ENCODE measurements at regions not wholly inside any gene's neighbourhood (a gene's known extent, or its start where the extent isn't known, plus 50 kb on each side); places are given as distances from the start of the nearest gene placed in this dataset.
"Not testable (repeated sequence)": the region's sequence is repeated elsewhere in the genome, so short reads cannot be mapped to it uniquely, and the experiment has no call there.

- H3K27ac Mint-ChIP-seq: no peak overlapping the region
- no peaks in the 10 kb centered on the region for H3K9me3 Mint-ChIP-seq
- no peaks in the 10 kb centered on the region for H3K4me1 Mint-ChIP-seq (ENCODE audit: low read depth)
Observed at GRCh38 chr9:18260521-18260920, 213.4 kb upstream of the ADAMTSL1 start.

GRCh38 chr9:18261181-18261580 is 212.8 kb upstream of the ADAMTSL1 start:
- Mint-ChIP-seq H3K27me3 (ENCODE audit: low read depth) (peaks cover 11% of the 10 kb centered on the region), H3K27ac (no peak overlapping the region)

More at GRCh38 chr9:18260521-18260920, 213.4 kb upstream of the ADAMTSL1 start:
- DNase-seq (no peak), ATAC-seq (replicated peaks in 1 of 2) (no peak)
- H3K27me3 Mint-ChIP-seq (ENCODE audit: low read depth): peaks cover 17% of the 10 kb centered on the region
- no peaks in the 10 kb centered on the region for H3K36me3 Mint-ChIP-seq (ENCODE audit: insufficient read depth in 2 of 2)
- H3K4me3 Mint-ChIP-seq: no peak overlapping the region

GRCh38 chr9:18263377-18263776 is 210.6 kb upstream of the ADAMTSL1 start:
- DNase-seq (no peak), ATAC-seq (replicated peaks in 1 of 2) (no peak)
- Mint-ChIP-seq H3K36me3 (ENCODE audit: insufficient read depth in 2 of 2) (no peaks in the 10 kb centered on the region), H3K4me3 (no peak overlapping the region), H3K27me3 (ENCODE audit: low read depth) (peaks cover 8% of the 10 kb centered on the region), H3K9me3 (no peaks in the 10 kb centered on the region), H3K27ac (no peak overlapping the region), H3K4me1 (ENCODE audit: low read depth) (no peaks in the 10 kb centered on the region)

More at GRCh38 chr9:18261181-18261580, 212.8 kb upstream of the ADAMTSL1 start:
- H3K4me1 Mint-ChIP-seq (ENCODE audit: low read depth): no peaks in the 10 kb centered on the region
- H3K36me3 Mint-ChIP-seq (ENCODE audit: insufficient read depth in 2 of 2): no peaks in the 10 kb centered on the region
- no peaks in the 10 kb centered on the region for H3K9me3 Mint-ChIP-seq
- DNase-seq: no peak
- no peak overlapping the region for H3K4me3 Mint-ChIP-seq
- no peak for ATAC-seq (replicated peaks in 1 of 2)

- Mint-ChIP-seq H3K4me3 (no peak overlapping the region), H3K27me3 (ENCODE audit: low read depth) (no peaks in the 10 kb centered on the region), H3K27ac (peak overlapping the region; percentile 68), H3K9me3 (peaks cover 2 to 6% of the 10 kb centered on the region in 2 donors), H3K4me1 (ENCODE audit: low read depth) (no peaks in the 10 kb centered on the region), H3K36me3 (ENCODE audit: insufficient read depth in 2 of 2) (no peaks in the 10 kb centered on the region)
- DNase-seq (no peak), ATAC-seq (replicated peaks in 1 of 2) (no peak)
Observed at GRCh38 chr9:18268381-18268780, 205.6 kb upstream of the ADAMTSL1 start.

GRCh38 chr9:18269561-18269960 is 204.4 kb upstream of the ADAMTSL1 start:
- no peaks in the 10 kb centered on the region for H3K36me3 Mint-ChIP-seq (ENCODE audit: insufficient read depth in 2 of 2)

GRCh38 chr9:18274693-18275092 is 199.3 kb upstream of the ADAMTSL1 start:
- Mint-ChIP-seq H3K27me3 (ENCODE audit: low read depth) (no peaks in the 10 kb centered on the region), H3K9me3 (peaks cover 7 to 20% of the 10 kb centered on the region in 2 donors), H3K4me1 (ENCODE audit: low read depth) (no peaks in the 10 kb centered on the region), H3K36me3 (ENCODE audit: insufficient read depth in 2 of 2) (peaks cover 0 to 4% of the 10 kb centered on the region in 2 donors), H3K4me3 (no peak overlapping the region), H3K27ac (no peak overlapping the region)
- ATAC-seq (replicated peaks in 1 of 2): no peak
- no peak for DNase-seq

More at GRCh38 chr9:18269561-18269960, 204.4 kb upstream of the ADAMTSL1 start:
- no peak overlapping the region for H3K27ac Mint-ChIP-seq
- ATAC-seq (replicated peaks in 1 of 2) (no peak), DNase-seq (no peak)
- H3K4me3 Mint-ChIP-seq: no peak overlapping the region
- peaks cover 2 to 9% of the 10 kb centered on the region in 2 donors for H3K9me3 Mint-ChIP-seq
- no peaks in the 10 kb centered on the region for H3K4me1 Mint-ChIP-seq (ENCODE audit: low read depth)
- H3K27me3 Mint-ChIP-seq (ENCODE audit: low read depth): no peaks in the 10 kb centered on the region

- H3K4me3 Mint-ChIP-seq: no peak overlapping the region
- H3K4me1 Mint-ChIP-seq (ENCODE audit: low read depth): no peaks in the 10 kb centered on the region
- ATAC-seq (replicated peaks in 1 of 2) (no peak), DNase-seq (no peak)
- no peaks in the 10 kb centered on the region for H3K27me3 Mint-ChIP-seq (ENCODE audit: low read depth)
- H3K9me3 Mint-ChIP-seq: peaks cover 7 to 20% of the 10 kb centered on the region in 2 donors
- H3K27ac Mint-ChIP-seq: no peak overlapping the region
- H3K36me3 Mint-ChIP-seq (ENCODE audit: insufficient read depth in 2 of 2): peaks cover 0 to 4% of the 10 kb centered on the region in 2 donors
Observed at GRCh38 chr9:18275313-18275990, 198.5 kb upstream of the ADAMTSL1 start.

GRCh38 chr9:18281291-18281690 is 192.7 kb upstream of the ADAMTSL1 start:
- peaks cover 0 to 4% of the 10 kb centered on the region in 2 donors for H3K36me3 Mint-ChIP-seq (ENCODE audit: insufficient read depth in 2 of 2)
- H3K4me1 Mint-ChIP-seq (ENCODE audit: low read depth): no peaks in the 10 kb centered on the region
- H3K27me3 Mint-ChIP-seq (ENCODE audit: low read depth): no peaks in the 10 kb centered on the region
- no peak overlapping the region for H3K27ac Mint-ChIP-seq
- ATAC-seq (replicated peaks in 1 of 2): no peak
- no peak overlapping the region for H3K4me3 Mint-ChIP-seq
- H3K9me3 Mint-ChIP-seq: peaks cover 5 to 12% of the 10 kb centered on the region in 2 donors
- no peak for DNase-seq

- ATAC-seq (replicated peaks in 1 of 2) (no peak), DNase-seq (no peak)
- H3K4me1 Mint-ChIP-seq (ENCODE audit: low read depth): no peaks in the 10 kb centered on the region
- H3K27me3 Mint-ChIP-seq (ENCODE audit: low read depth): no peaks in the 10 kb centered on the region
- H3K27ac Mint-ChIP-seq: no peak overlapping the region
- no peaks in the 10 kb centered on the region for H3K36me3 Mint-ChIP-seq (ENCODE audit: insufficient read depth in 2 of 2)
- H3K9me3 Mint-ChIP-seq: no peaks in the 10 kb centered on the region
- no peak overlapping the region for H3K4me3 Mint-ChIP-seq
Observed at GRCh38 chr9:18294229-18294628, 179.7 kb upstream of the ADAMTSL1 start.

GRCh38 chr9:18296702-18297055 is 177.3 kb upstream of the ADAMTSL1 start:
- Mint-ChIP-seq H3K9me3 (no peaks in the 10 kb centered on the region), H3K36me3 (ENCODE audit: insufficient read depth in 2 of 2) (no peaks in the 10 kb centered on the region), H3K27ac (no peak overlapping the region), H3K27me3 (ENCODE audit: low read depth) (no peaks in the 10 kb centered on the region), H3K4me1 (ENCODE audit: low read depth) (no peaks in the 10 kb centered on the region), H3K4me3 (no peak overlapping the region)
- no peak for DNase-seq
- ATAC-seq (replicated peaks in 1 of 2): no peak

- Mint-ChIP-seq H3K36me3 (ENCODE audit: insufficient read depth in 2 of 2) (no peaks in the 10 kb centered on the region), H3K4me1 (ENCODE audit: low read depth) (no peaks in the 10 kb centered on the region), H3K4me3 (no peak overlapping the region), H3K9me3 (no peaks in the 10 kb centered on the region), H3K27me3 (ENCODE audit: low read depth) (no peaks in the 10 kb centered on the region), H3K27ac (no peak overlapping the region)
- DNase-seq (no peak), ATAC-seq (replicated peaks in 1 of 2) (no peak)
Observed at GRCh38 chr9:18297056-18297841, 176.7 kb upstream of the ADAMTSL1 start.

- no peak for ATAC-seq (replicated peaks in 1 of 2)
- H3K36me3 Mint-ChIP-seq (ENCODE audit: insufficient read depth in 2 of 2): no peaks in the 10 kb centered on the region
- H3K4me1 Mint-ChIP-seq (ENCODE audit: low read depth): no peaks in the 10 kb centered on the region
- no peak for DNase-seq
- no peaks in the 10 kb centered on the region for H3K9me3 Mint-ChIP-seq
- no peaks in the 10 kb centered on the region for H3K27me3 Mint-ChIP-seq (ENCODE audit: low read depth)
- no peak overlapping the region for H3K4me3 Mint-ChIP-seq
- no peak overlapping the region for H3K27ac Mint-ChIP-seq
Observed at GRCh38 chr9:18299449-18299848, 174.5 kb upstream of the ADAMTSL1 start.

- not testable (repeated sequence) for H3K4me1 Mint-ChIP-seq (ENCODE audit: low read depth); H3K27ac Mint-ChIP-seq; DNase-seq; H3K36me3 Mint-ChIP-seq (ENCODE audit: insufficient read depth in 2 of 2); H3K27me3 Mint-ChIP-seq (ENCODE audit: low read depth); H3K9me3 Mint-ChIP-seq; H3K4me3 Mint-ChIP-seq; ATAC-seq (replicated peaks in 1 of 2)
Observed at GRCh38 chr9:18305167-18305806, 168.7 kb upstream of the ADAMTSL1 start.
